ENCODE measurements at regions not wholly inside any gene's neighbourhood (a gene's known extent, or its start where the extent isn't known, plus 50 kb on each side); places are given as distances from the start of the nearest gene placed in this dataset.

GRCh38 chr12:23368590-23368989 is 580.9 kb downstream of the SOX5 start:
- TF ChIP-seq CTCF (IDR thresholded peaks at IDR 0.05; ENCODE audit: insufficient read depth, low read length, poor library complexity, severe bottlenecking), result no peak
- no peak for TF ChIP-seq EZH2phosphoT487 (conservative IDR thresholded peaks at IDR 0.05; ENCODE audit: low read length)
